Umbilical cord (tissue), 1 donor: ENCODE measurements at regions not wholly inside any gene's neighbourhood (a gene's known extent, or its start where the extent isn't known, plus 50 kb on each side); places are given as distances from the start of the nearest gene placed in this dataset.
"Not testable (repeated sequence)": the region's sequence is repeated elsewhere in the genome, so short reads cannot be mapped to it uniquely, and the experiment has no call there.

Experiments used
- DNase-seq: peaks from one replicate; pipeline ENCODE4 v3.0.0-alpha.2; 2015; ENCODE audit warnings: low spot score

DNA sequence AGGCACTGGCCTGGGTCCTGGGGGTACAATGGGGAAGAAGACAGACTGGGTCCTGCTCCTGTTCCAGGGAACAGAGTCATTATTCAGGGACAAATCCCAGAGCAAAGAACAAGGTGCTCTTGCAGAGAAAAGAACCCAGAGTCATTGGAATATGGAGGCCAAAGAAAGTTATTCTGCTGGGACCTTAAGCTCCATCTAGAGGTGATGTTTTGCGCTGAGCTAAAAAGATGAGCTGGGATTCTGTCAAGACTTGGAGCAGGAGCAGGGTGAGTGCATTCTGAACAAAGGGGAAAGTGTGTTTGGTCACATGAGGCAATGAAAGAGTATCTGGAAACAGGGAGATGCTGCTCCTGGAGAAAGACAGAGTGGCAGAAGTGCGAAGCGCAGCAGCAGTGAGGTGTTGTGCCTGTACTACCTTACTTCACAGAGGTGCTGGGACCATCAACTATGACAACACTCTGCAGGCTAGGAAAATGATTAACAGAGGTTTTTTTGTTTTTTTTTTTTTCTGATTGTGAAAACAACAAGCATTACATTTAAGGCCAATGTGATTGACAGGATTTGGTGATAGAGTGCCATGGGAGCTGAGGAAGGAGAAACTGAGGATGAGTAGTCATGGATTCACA, 95.3 kb upstream of the TNFSF11 start:
- DNase-seq: peak; percentile 40

DNA sequence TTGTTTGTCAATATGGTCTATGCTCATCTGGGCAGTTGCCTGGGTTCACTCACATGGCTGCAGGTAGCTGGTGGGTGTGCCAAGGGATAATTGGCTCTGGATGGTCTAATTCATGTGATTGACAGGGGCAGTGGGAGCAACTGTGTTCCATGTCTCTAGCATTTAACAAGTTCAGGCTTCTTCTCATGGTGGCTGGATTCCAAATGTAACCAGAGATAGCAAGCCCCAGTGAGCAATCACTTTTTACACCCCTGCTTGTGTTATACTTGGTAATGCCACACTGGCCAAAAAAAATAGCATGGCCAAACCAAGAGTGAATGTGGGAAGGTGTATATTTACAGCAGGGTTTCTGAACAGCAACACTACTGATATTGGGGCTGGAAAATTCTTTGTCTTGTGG, 89.6 kb upstream of the TNFSF11 start:
- no peak for DNase-seq

DNA sequence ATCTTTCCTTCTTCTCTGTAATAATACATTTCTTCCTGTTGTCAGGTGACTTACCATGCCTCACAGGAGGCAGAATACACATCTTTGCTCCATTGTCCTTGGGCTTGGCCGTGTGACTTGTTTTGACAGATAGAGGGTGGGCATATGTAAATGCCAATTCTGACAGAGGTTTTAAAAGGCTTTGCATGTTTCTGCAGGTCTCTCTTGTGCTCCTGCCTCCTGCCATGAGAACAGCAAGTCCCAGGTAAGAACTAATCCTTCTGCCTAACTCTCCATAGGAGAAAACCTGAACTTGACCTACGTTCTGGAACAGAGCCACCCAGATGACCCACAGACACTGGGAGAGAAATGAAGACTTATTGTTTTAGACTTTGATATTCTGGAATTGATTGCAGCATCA, 88.7 kb upstream of the TNFSF11 start:
- DNase-seq: no peak

DNA sequence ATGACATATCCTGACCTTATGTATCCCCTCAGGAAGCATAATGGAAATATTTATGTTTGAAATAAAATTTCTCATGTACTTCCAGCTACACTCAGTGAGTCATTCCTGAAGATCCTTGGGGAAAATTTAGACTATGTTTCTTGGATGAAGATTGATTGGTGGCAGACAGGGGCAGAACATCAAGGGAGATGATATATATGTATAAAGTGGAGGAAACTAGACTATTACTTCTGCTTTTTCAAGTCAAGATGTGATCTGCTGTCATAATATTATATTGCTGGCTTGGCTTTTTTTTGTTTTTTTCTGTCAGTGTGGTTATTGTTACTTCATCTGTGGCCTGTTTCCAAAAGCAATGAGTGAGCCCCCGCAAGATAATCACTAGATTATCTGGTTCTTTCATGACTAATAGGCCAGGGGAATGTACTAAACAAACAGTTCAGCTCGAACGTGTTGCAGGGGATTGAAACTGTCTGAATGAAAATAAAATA, 87.2 kb upstream of the TNFSF11 start:
- peak; percentile 76 for DNase-seq

DNA sequence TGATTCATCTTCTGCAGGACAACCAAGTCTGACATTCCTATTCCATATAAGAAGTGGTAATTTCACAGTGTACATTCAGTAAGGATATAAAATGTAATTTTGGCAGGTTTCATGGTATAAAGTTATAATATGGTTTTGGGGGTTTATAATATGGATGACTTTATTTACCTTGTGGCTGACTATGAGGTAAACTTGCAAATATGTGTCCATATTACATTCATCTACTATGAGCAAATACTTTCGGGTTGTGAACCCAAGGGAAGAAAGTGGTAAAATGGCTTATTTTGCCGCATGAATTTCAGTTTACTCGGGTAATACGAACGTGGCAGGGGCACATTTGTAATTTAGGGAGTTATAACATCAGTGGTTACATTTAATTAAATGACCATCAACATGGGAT, 86.7 kb upstream of the TNFSF11 start:
- no peak for DNase-seq

DNA sequence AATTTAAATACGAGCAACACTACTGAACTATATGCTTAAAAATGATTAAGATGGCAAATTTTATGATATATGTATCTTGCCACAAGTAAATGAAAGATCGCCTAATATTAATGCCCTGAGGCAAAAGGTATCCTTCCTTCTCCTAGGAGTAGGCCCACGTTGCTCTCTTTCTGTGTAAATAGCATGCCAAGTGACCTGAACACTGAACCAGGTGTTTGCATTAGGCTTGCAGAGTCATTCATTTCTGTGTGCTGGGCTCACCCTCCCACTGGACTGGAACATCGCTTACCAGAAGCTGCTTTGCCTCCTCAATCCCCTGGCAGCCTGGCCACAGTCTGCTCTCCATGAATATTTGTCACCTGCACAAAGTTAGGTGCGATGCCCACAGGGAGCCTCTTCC, 83.3 kb upstream of the TNFSF11 start:
- DNase-seq: no peak

DNA sequence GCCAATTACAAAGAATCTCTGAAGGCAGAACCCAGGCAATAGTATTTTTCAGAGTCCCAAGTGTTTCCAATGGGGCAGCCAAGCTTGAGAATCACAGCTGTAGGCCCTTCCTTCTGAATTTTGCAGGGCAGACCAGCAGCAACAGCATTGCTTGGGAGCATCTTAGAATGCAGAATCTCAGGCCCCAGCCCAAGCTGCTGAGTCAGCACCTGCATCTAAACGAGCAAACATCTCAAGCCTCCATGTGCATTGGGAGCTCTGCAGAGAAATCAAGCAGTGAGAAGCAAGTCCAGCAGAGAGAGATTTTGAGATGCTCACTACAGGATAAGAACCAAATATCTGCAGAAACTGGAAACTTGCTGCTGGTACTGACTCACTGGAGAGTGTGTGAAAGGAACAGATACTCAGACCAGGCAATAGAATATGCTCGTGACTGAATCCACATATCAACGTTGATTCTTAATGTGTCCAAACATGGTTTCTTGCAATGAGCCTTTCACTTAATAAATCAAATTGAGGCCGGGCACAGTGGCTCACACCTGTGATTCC, 81.5 kb upstream of the TNFSF11 start:
- peak; percentile 17 for DNase-seq

DNA sequence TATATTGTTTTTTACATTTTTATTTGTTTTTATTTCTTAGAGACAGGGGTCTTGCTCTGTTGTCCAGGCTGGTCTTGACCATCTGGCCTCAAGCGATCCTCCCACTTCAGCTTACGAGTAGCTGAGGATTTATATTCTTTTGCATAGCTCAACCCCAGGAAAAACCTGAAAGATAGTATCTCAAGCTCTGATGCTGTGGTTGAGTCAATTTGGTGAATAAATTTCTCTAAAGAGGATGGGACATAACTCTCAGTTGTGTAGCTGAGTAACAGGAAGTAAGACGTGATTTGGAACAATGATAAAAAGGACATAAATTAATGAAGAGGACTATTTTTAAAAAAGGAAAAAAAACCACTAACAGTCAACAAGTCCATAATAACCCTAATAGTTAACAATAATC, 79.8 kb upstream of the TNFSF11 start:
- no peak for DNase-seq

DNA sequence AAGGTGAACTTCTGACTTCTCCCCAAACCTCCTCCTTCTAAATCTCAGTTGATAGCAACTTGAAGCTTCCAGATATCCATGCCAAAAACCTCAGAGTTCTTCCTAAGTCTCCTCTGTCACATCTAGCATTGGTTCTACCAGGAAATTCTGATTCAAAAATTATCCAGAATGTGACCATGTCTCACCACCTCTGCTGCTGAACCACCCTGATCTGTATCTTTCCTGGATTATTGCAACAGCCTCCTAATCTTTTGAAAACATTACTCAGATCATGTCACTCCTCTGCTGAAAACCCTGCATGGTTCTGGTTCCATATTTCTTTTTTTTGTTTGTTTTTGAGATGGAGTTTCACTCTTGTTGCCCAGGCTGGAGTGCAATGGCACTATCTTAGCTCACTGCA, 78.7 kb upstream of the TNFSF11 start:
- DNase-seq: no peak

DNA sequence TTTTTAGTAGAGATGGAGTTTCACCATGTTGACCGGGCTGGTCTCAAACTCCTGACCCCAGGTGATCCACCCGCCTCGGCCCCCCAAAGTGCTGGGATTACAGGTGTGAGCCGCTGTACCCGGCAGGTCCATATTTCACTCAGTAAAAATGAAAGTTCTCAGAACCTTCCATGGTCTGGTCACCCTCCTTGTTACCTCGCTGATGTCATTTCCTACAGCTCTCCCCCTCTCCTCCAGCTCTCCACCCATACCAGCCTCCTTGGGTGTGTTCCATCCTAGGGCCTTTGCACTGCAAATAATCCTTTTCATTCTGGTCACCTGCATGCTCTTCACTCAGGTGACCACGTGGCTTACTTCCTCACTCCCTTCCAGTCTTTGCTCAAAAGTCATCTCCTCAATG, 78.2 kb upstream of the TNFSF11 start:
- no peak for DNase-seq

DNA sequence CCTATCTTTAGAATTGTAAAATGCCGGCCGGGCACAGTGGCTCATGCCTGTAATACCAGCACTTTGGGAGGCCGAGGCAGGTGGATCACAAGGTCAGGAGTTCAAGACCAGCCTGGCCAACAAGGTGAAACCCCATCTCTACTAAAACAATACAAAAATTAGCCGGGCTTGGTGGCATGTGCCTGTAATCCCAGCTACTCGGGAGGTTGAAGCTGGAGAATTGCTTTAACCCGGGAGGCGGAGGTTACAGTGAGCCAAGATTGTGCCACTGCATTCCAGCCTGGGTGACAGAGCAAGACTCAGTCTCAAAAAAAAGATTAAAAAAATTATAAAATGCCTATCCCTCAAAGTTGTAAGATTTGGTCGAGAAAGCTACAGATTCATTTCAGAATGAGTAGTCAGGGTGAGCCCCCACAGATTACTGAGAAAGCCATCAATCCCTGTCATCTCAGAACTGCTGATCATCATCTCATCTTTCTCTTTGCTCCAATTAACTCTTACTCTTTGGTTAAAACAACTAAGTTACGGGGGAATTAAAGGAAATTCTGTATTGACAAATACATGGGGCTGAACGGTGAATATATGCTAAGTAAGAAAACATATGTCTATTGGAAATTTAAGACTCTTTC, 76.9 kb upstream of the TNFSF11 start:
- DNase-seq: not testable (repeated sequence)

DNA sequence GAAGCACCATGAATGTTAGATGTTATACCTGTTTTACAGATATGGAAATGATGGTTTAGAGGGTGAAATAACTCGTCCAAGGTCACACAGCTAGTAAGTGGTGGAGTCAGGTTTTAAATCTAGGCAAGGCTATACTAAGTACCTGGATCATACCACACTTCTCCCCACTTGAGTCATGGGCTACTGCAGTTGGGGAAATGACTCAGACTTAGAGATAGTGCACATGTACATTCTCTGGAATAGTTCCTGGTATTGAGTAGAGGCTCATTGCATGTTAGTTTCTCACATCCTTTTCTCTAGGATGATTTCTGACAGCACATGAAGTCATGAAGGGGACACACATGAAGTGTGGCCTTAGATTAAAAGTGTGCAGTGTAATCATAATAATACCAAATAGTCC, 76.2 kb upstream of the TNFSF11 start:
- DNase-seq: no peak

DNA sequence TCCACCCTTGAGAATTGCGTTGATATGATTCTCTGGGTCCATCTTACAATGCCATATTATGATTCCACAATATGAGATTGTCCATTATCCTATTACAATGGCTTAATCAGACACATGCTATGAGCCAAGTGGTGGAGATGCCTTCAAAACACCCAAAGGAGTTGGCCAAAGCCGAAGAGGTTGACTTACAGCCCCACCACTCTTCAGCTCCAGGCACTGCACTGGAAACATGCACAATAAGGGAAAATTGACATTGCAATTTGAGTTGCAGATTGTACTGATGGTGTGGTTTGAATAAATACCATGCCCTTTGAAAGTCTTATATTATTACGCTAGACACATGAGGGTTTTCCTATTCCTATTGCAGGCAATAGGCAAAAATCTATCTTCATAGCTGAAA, 75.4 kb upstream of the TNFSF11 start:
- no peak for DNase-seq
